Fibroblast of skin of left biceps (primary cell): ENCODE measurements at regions not wholly inside any gene's neighbourhood (a gene's known extent, or its start where the extent isn't known, plus 50 kb on each side); places are given as distances from the start of the nearest gene placed in this dataset.

Source experiments
- DNase-seq, 2 experiments: peaks; one replicate each; pipeline ENCODE4 v3.0.0-alpha.2; 2013; ENCODE audit warnings: low read depth in 2 of 2

DNA sequence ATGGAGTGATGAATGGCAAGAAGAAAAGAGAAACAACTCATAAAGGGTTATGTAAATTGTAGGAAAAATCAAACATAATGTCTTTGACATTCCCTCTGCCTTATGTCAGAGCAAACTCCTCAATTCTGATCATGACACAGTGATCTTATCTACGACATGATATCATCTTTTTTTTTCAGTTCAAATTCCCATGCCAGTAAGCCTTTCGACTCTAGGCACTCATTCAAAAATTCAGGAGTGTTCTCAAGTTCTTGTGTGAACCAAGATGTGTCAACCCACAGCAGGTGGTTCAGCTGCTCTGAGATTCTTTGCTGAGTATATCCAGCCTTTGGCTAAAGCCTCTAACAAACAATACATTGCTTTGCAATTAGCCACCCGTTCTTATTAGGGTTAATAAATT lies 97.1 kb upstream of the ESRRG start:
- no peak for DNase-seq

DNA sequence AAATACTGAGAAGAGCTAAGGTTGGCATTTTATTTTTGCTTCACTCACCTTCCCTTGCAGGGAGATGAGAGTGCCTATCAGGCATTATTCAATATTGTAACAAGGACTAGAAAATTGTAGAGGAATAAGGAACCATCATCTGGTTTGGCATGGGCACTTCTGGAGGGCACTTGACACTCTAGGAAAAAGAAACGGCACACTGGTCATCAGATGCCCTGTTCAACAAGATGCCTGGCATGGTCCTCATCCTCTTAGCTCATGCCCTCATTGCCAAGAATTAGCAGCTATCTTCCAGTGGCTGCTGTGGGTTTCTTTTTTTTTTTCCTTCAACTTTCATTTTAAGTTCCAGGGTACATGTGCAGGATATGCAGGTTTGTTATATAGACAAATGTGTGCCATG lies 95.1 kb upstream of the ESRRG start:
- no peak for DNase-seq

DNA sequence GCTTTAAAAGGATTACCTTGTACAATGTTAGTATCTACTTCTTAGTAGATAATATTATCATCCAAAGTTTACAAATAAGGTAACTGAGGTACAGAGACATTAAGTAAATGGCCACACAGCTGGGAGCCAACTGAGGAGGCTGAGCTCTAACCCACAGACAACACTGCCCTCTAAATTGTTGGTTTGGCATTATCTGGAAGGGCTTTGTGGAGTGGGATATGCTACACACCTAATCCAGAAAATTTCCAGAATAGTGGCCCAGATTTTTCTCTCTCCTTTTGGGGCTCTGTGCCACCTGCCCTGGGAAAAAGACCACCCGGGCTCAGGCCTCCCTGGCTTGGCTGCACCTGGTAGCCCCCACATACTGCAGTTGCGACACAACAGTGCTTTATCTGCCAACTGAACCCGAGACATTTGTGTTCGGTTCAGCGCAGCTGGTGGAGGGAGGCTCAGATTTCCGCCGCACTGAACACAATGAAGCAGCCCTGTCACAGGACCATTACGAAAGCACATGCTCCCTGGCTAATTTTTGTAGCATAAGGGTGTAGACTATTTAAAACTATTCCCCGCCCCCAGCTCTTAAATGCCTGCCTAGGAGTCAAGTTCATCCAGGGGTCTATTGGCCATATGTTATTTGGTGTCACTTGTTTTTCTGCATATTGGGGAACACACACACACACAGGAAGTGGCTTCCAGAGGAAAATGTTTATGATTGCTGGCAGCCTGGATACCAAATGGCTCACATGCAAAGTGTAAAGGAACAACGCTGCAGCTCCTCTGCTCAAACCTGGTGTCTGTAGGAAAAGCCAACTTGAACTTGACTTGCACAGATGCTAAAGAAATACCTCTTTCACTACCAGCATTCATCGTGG lies 92.3 kb upstream of the ESRRG start:
- no peak for DNase-seq

DNA sequence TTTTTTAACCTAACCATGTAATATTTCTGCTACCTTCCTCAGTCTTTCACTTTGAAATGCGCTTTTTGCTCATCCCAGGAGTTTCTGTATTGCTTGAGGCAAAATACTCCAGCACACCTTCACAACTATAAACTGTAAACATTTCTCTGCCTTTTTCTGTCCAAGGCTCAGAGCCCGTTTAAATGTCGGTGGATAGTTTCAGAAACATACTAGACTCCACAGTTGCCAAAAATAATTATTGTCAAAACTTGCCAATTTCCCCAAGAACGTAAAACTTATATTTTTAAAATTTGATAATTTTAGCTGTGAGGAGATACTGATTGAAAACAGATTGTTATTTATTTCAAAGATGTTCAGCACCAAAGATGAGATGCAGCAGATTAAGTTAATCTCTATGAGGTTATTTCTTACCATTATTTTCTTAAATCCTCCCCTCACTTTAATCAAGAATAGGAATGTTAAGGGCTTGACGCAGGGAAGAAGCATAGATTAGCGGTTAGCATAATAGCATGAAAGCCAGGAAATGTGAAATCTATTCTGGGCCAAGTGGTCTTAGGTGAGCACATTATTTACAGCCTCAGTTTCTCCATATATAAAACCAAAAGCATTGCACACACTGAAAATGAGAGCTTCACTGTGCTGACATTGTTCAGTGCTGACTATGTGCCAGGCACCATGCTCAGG lies 91.5 kb upstream of the ESRRG start:
- DNase-seq = no peak

DNA sequence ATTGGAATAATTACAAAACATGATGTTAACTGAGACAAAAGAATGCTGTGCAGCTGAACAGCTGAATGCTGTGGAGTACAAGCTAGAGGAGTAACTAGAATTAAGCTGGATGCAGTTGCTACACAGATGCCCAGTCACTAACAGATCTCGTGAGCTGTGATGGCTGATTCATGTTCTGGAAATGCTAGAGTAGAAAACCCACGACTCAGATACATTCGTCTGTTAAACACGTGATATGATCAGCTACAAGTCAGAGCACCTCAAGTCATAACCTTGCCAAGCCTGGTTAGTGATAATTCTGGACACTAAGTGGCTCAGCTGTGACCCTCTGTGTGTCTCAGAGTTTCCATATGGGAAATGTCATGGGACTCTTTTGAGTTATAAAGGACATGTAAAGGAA lies 89.7 kb upstream of the ESRRG start:
- DNase-seq = no peak

DNA sequence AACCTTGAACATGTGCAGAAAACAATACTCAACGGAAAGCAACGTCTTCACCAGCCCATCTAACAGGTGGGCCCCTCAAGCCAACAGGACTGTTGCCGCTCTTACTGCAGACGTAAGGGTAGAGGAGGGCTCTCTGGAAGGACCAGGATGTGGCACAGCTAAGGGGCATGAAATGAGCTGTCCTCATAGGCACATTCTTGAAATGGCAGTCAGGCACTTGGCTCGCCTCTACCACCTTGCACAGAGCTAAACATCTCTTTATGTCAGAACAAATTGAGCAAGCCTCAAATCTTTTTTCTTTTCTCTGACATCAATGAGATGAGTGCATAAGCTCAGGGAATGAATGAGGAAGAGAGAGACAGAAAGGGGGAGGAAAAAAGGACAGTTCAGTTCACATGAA lies 86.4 kb upstream of the ESRRG start:
- DNase-seq = no peak

DNA sequence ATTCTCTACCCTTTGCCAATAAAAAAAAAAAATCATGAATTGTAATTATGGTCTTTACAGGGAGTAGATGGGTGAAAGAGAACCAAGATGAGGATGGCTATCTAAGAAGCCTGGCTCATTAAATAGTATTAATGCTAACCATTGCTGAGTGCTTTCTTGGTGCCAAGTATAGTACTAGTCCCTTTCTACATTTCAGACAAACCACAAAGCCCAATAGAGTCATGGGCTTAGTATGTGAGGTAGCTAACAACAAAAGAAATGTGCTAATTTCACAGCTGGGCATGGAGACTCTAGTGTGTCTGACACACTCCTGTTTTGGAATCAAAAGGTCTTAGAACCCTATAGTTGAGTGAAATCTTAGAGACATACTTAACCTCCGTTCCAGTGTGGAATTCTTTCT lies 84.5 kb upstream of the ESRRG start:
- no peak for DNase-seq

DNA sequence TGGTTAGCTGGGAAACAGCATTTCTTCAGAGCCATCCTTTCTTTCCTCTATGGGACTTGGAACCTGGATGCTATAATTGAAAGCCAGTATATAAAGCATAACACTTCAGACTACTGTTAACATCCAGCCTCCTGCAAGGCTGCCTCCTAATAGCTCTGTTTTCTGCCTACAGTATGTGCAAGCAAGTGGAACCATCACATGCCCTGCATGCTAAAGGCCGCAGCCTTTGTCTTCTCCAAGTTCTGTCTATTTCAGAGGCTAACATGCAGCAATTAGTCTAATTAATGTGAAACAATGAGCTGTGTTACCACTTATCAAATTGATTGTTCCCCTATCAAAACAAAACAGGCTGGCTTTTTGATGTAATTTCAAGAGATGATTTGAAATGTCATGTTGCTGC lies 82.7 kb upstream of the ESRRG start:
- no peak for DNase-seq

DNA sequence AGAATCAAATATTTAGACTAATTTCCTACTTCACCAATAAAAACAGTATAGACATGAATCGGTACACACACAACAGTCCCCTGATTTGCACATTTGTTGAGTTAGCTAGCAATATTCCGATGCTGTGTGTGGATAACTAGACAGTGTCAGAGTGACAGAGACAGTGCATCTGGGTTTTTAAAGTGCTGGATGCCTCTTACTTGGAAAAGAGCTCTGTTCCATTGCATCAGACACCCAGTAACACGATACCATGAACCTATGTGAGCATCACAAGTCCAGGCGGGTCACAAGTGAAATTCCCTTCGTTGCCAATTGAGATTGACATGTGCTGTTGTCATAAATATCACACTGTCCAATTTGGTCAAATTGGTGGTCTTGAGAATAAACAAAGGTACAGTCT lies 82.0 kb upstream of the ESRRG start:
- no peak for DNase-seq

DNA sequence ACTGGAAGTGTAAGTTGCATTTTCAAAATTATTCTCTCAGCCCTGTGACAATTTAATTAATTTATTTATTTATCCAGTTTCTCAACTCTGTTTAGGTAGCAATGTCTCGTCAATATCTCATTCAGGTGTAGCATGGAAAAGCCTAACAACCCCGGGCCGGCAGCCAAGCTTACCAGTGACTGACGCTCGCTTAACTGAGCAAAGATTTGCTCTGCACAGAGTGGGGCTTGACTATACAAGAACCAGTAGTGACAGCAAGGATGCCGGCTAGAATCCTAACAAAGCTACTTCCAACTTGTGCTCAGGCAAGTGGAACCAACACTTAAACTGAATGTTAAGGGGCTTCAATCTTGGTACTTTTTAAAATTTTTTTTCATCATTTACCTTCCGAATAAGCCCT lies 80.9 kb upstream of the ESRRG start:
- DNase-seq = no peak

DNA sequence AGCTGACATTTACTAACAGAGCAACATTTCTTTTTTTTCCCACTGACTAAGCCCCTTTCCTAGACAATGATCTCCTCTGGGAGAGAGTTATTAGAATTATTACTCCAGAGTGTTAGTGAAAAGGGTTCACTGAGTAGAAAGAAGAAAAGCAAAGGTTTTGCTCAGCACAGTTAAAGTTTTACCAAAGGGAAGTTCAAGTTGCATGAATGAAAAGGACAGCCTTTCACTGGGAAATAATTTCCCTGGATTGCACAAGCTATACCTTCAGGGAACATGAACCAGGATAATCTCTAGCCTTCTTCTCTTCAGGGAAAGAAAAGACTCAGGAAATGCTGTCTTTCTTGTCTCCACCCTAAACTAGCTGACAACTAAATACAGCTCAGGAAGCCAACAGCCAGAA lies 71.4 kb upstream of the ESRRG start:
- DNase-seq = no peak

DNA sequence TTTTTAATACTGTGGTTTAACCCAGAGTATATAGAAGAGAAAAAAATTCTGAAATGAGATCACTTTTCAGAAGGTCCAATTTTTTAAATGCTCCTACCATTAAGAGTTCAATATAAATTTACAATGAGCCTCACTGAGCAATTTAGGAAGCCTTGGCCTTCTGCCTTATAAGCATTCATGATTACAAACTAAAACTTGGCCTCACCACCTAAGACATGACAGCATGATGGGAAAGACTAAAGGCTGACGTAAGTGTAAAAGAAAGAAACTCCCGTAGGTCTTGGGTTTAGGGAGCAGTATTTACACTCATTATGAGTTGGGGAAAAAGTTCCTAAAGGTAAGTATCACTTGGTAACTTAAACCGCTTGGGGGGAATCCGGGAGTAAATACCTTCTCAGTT lies 70.7 kb upstream of the ESRRG start:
- DNase-seq = no peak

DNA sequence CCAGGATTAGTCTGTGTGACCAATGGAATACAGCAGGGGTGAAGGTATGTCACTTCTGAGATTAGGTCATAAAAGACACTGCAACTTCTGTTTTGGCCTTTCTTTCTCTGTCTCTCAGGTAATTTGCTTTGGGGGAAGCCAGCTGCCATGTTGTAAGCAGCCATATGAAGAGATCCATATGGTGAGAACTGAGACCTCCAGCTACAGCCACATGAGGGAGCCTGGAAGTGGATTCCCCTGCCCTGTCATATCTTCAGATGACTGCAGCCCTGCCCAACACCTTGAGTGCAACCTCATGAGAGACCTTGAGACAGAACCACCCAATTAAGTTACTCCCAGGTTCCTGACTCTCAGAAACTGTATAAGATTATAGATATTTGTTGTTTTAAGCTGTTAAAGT lies 70.1 kb upstream of the ESRRG start:
- DNase-seq = no peak

DNA sequence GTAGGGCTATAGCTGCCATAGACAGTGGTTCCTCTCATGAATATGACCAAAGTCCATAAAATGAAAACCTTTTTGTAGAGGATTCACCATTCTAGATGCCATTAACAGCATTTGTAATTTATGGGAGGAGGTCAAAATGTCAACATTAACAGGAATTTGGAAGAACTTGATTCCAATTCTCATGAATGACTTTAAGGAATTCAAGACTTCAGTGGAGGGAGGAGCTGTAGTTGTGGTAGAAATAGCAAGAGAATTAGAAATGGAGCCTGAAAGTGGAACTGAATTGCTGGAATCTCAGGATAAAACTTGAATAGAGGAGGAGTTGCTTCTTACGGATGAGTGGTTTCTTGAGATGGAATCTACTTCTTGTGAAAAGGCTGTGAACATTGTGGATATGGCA lies 65.4 kb upstream of the ESRRG start:
- DNase-seq = no peak

DNA sequence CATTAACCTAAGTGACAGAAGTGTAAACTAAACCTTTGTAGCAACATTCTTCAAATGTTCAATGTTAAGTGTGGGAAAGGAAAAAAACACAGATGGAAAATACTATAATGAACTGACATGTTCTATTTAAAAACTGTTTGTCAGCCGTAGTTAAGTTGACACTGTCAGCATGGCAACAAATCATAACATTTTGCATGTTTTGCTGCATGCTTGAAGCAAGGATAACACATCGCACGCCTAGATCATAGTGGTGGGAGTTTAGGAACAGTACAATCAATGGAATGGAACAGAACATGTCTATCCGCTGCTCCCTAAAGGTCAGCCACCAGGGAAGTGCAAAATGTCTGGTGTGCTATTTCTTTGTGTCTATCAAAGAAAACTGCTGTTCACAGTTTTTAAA lies 62.5 kb upstream of the ESRRG start:
- DNase-seq = no peak

DNA sequence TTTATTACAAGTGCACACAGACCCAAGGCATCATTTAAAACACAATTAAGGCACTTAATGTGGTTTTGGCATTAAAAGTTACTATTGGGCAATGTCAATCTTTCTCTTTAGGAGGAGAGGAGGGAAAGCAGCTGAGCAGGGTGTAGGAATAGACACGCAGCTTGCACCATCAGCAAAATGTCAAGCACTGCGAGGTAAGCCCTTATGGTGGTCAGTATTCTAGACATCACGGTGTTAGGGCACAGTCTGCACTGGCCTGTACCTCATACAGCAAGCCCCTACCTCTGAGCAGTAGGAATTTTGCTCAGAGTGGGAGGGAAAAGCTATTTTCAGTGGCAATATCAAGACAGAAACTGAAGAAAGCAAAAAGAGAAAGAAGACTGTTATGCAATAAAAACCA lies 62.0 kb upstream of the ESRRG start:
- DNase-seq = no peak

DNA sequence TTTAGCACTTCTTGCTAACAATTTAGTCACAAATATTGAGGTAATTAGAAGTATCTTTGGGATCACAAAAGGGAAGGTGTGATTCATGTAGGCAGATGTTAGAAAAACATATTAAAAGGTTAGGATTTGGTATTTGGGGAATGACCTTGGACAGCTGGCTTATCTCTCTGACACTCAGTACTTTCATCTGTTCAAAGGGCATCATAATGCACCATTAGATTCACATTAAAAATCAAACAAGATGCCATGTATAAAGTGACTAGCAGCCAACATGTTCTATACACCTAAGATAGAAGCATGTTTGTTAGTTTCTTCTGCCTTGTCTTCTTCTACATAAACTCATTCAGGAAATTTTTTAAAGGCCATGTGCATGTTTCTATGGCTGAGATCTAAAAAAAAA lies 56.5 kb upstream of the ESRRG start:
- DNase-seq = no peak

DNA sequence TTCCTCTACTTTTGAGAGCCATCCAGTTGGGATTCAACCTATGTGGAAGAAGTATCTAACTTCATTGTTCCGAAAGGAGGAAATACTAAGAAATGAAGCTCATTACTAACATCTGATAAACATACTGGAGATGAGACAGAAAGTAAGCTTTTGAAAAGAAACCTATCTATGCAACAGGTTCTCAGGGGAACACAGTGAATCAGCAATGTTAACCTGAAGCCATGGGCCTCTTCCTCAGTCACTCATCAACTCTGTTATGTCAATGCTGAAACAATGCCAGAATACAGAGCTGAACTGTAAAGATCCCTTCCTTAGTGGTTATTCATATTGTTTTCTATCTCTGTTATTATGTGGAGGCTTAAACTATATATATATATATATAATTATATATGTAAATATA lies 55.5 kb upstream of the ESRRG start:
- DNase-seq = no peak

DNA sequence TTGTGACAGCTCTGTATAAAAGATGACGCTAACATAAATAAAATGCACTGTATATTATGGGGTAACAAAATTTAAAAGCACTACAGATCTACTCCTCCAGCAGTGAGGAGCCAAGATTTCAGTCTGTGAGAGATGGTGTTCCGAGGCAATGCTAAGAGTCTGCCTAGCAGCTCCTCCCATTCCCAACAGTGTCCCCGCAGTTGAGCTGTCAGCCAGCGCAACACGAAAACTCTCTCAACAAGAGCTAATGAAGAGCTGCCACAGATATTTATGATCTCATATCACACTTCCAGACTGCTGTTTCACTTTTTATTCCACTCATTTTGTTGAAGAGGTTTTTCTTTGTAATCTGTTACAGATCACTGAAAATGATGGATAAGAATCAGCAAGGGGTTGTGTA lies 53.9 kb upstream of the ESRRG start:
- DNase-seq = no peak
